ENCODE measurements at regions not wholly inside any gene's neighbourhood (a gene's known extent, or its start where the extent isn't known, plus 50 kb on each side); places are given as distances from the start of the nearest gene placed in this dataset.

DNA sequence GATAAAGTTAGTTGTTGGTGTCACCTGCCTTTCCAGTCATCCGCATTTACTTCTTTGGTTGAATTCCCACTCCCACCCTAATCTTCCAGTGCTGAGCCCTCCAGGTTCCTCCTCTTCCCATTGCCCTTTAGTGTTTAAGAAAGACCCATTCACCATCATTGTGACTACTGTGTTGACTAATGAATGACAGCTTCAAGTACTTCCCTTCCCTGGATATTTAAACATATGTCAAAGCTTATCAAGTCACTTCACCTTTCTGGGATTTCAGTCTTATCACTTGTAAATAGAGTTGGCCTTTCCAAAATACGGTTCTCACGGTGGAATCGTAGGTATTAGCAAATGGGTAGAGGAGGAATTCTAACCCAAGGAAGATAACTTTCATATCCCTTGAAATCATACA, 201.6 kb upstream of the SVIL start (continued):
- TF ChIP-seq, protein P1, sequence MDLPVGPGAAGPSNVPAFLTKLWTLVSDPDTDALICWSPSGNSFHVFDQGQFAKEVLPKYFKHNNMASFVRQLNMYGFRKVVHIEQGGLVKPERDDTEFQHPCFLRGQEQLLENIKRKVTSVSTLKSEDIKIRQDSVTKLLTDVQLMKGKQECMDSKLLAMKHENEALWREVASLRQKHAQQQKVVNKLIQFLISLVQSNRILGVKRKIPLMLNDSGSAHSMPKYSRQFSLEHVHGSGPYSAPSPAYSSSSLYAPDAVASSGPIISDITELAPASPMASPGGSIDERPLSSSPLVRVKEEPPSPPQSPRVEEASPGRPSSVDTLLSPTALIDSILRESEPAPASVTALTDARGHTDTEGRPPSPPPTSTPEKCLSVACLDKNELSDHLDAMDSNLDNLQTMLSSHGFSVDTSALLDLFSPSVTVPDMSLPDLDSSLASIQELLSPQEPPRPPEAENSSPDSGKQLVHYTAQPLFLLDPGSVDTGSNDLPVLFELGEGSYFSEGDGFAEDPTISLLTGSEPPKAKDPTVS (IDR thresholded peaks at IDR 0.05; ENCODE audit: low read depth, low read length), result no peak
- no peak for TF ChIP-seq USF2 (IDR thresholded peaks at IDR 0.05; ENCODE audit: borderline replicate concordance, low read depth, low read length)

DNA sequence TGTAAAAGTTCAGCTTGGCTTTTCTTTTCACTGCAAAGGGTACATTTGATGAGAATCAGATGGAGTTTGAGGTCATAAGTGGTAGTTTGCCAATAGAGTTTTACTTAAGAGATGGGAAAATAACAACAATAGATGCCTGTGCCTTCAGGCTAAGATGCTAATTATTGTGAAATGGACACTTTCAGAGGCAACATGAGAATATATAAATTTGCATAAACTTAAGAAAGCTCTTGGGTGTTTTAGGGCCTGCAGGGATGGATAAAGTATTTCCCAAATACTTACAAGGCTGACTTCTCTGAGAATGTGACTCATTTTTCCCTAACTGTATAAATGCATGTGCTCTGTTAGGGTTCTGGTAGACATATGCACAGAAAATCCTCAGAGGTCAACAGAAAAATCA, 200.3 kb upstream of the SVIL start:
- intact Hi-C loops (cut with micrococcal nuclease; ENCODE audit: unreplicated experiment) (no loop called here), in situ Hi-C loops (cut with MboI) (no loop called here)
- TF ChIP-seq PBX3 (IDR thresholded peaks at IDR 0.05; ENCODE audit: insufficient replicate concordance, low read depth, low read length), result no peak
- no peak for TF ChIP-seq JUNB (IDR thresholded peaks at IDR 0.05)
- no peak for TF ChIP-seq CHD1 (IDR thresholded peaks at IDR 0.05; ENCODE audit: low read depth, low read length)
- no peak for TF ChIP-seq E2F4 (IDR thresholded peaks at IDR 0.05; ENCODE audit: low read depth, low read length)
- no peak for TF ChIP-seq ZNF384 (IDR thresholded peaks at IDR 0.05; ENCODE audit: borderline replicate concordance, low read depth, low read length)
- no peak for TF ChIP-seq ZNF274 (IDR thresholded peaks at IDR 0.05; ENCODE audit: insufficient read depth, insufficient read length)
- no TSS peak for BruUV-seq (replicated peaks)
- Histone ChIP-seq H3K4me3 (no peak overlapping the region), H4K20me1 (ENCODE audit: control insufficient read depth, insufficient read depth) (no peaks in the 10 kb centered on the region), H3K27ac (ENCODE audit: control insufficient read depth, insufficient read depth) (no peak overlapping the region), H3K27me3 (replicated peaks in 1 of 2; ENCODE audit: control insufficient read depth in 2 of 2, insufficient read depth in 2 of 2, low read length in 1 of 2) (no peaks in the 10 kb centered on the region), H3K9ac (ENCODE audit: control insufficient read depth, insufficient read depth, low read length) (no peak overlapping the region), H3K36me3 (ENCODE audit: control insufficient read depth in 2 of 2, insufficient read depth in 2 of 2, low read length in 1 of 2) (no peaks in the 10 kb centered on the region), H3K4me1 (ENCODE audit: control insufficient read depth, insufficient read depth, low read length) (no peaks in the 10 kb centered on the region), H2AFZ (ENCODE audit: control insufficient read depth, low read depth, low read length) (no peak overlapping the region), H3K9me3 (replicated peaks; ENCODE audit: control insufficient read depth, insufficient read depth, low read length) (no peaks in the 10 kb centered on the region), H3K4me2 (ENCODE audit: control insufficient read depth, insufficient read depth) (no peak overlapping the region), H3K79me2 (ENCODE audit: control insufficient read depth, insufficient read depth, low read length) (no peaks in the 10 kb centered on the region)
- FAIRE-seq, result no peak
- CTCF ChIA-PET, result no interaction called here
- POLR2A ChIA-PET, result no interaction called here
- ATAC-seq, result no peak
- no peak for DNase-seq (ENCODE audit: low read depth, low spot score)
- SMC1A ChIA-PET (ENCODE audit: uncharacterized antibody, unreplicated experiment), result interaction anchor here (1.7 to 1.8 kb wide), 2 partner anchors 14 to 26 kb away, joined by 3 read pairs; no protein-coding TSS in a partner anchor
- RAD21 ChIA-PET (ENCODE audit: unreplicated experiment), result no interaction called here
